WTC11 (cell line): ENCODE measurements at regions not wholly inside any gene's neighbourhood (a gene's known extent, or its start where the extent isn't known, plus 50 kb on each side); places are given as distances from the start of the nearest gene placed in this dataset.

ENCODE experiments used
- ATAC-seq: fragments of 200-7000 bp; cut with Tn5 transposase; 2 replicates; pipeline ENCODE4 v1.10.0; 2021; ENCODE audit warnings: mild to moderate bottlenecking, moderate library complexity
- CTCF ChIA-PET: fragments of 300-600 bp; sonication (Branson Sonifier 250); formaldehyde crosslinking; loops from one replicate; lab custom pipeline; 2021; ENCODE audit warnings: antibody characterized with exemption; lab: Charles Lee
- POLR2A ChIA-PET: fragments of 350-600 bp; sonication (Branson Sonifier 250); formaldehyde crosslinking; loops from one replicate; lab custom pipeline; 2021; ENCODE audit warnings: antibody characterized with exemption; lab: Charles Lee
- DNase-seq: peaks from one replicate; pipeline ENCODE4 v3.0.0; 2021; ENCODE audit warnings: low spot score
- H3K27ac Mint-ChIP-seq: 2 replicates; pipeline ENCODE4 v1.8.0; 2021; ENCODE audit warnings: mixed read lengths
- H3K27me3 Mint-ChIP-seq: 2 replicates; pipeline ENCODE4 v1.8.0; 2021; ENCODE audit warnings: low read depth, mild to moderate bottlenecking, moderate library complexity, mixed read lengths
- H3K36me3 Mint-ChIP-seq: 2 replicates; pipeline ENCODE4 v1.8.0; 2021; ENCODE audit warnings: mixed read lengths
- H3K4me1 Mint-ChIP-seq: 2 replicates; pipeline ENCODE4 v1.8.0; 2022; ENCODE audit warnings: mixed read lengths
- H3K4me3 Mint-ChIP-seq: 2 replicates; pipeline ENCODE4 v1.8.0; 2021; ENCODE audit warnings: mild to moderate bottlenecking, moderate library complexity, mixed read lengths
- H3K9me3 Mint-ChIP-seq: 2 replicates; pipeline ENCODE4 v1.8.0; 2021; ENCODE audit warnings: mixed read lengths
- FOXP1 ChIP-seq: sonication (generic); formaldehyde crosslinking; IDR thresholded peaks from 2 replicates; pipeline ENCODE4 v1.8.0; 2022; ENCODE audit warnings: missing genetic modification reagents, mild to moderate bottlenecking, moderate library complexity, borderline replicate concordance
- GABPB1 ChIP-seq: sonication (generic); formaldehyde crosslinking; IDR thresholded peaks from 2 replicates; pipeline ENCODE4 v1.8.1; 2023; ENCODE audit warnings: mild to moderate bottlenecking, missing genetic modification reagents
- GTF2I ChIP-seq: fragments of 250-450 bp; sonication (Bioruptor Pico); conservative IDR thresholded peaks from 2 replicates; pipeline ENCODE4 v1.4.0; 2021; ENCODE audit warnings: mild to moderate bottlenecking
- MXD4 ChIP-seq: fragments of 250-450 bp; sonication (Bioruptor Pico); IDR thresholded peaks from 2 replicates; pipeline ENCODE4 v1.8.0; 2021; ENCODE audit warnings: mild to moderate bottlenecking, moderate library complexity, borderline replicate concordance
- NFYB ChIP-seq: sonication (generic); formaldehyde crosslinking; conservative IDR thresholded peaks from 2 replicates; pipeline ENCODE4 v1.8.0; 2022; ENCODE audit warnings: low read depth, missing genetic modification reagents
- RELA ChIP-seq: sonication (generic); formaldehyde crosslinking; IDR thresholded peaks from 2 replicates; pipeline ENCODE4 v1.8.1; 2022; ENCODE audit warnings: missing genetic modification reagents, mild to moderate bottlenecking, borderline replicate concordance
- RORB ChIP-seq: fragments of 250-450 bp; sonication (Bioruptor Pico); IDR thresholded peaks from 2 replicates; pipeline ENCODE4 v1.9.0; 2021; ENCODE audit warnings: mild to moderate bottlenecking
- SMAD4 ChIP-seq: sonication (generic); formaldehyde crosslinking; IDR thresholded peaks from 2 replicates; pipeline ENCODE4 v1.8.0; 2022; ENCODE audit warnings: mild to moderate bottlenecking, missing genetic modification reagents
- SOX15 ChIP-seq: fragments of 250-450 bp; sonication (Bioruptor Pico); IDR thresholded peaks from 2 replicates; pipeline ENCODE4 v1.9.0; 2021; ENCODE audit warnings: mild to moderate bottlenecking
- TCF7 ChIP-seq: sonication (generic); formaldehyde crosslinking; IDR thresholded peaks from 2 replicates; pipeline ENCODE4 v1.8.0; 2022; ENCODE audit warnings: mild to moderate bottlenecking, low read depth, missing genetic modification reagents, moderate library complexity
- TEAD4 ChIP-seq: sonication (generic); formaldehyde crosslinking; IDR thresholded peaks from 2 replicates; pipeline ENCODE4 v1.8.0; 2022; ENCODE audit warnings: mild to moderate bottlenecking, missing genetic modification reagents
- ZNF219 ChIP-seq: sonication (generic); formaldehyde crosslinking; IDR thresholded peaks from 2 replicates; pipeline ENCODE4 v1.8.0; 2023; ENCODE audit warnings: missing genetic modification reagents, mild to moderate bottlenecking, borderline replicate concordance
- ZNF232 ChIP-seq: sonication (generic); formaldehyde crosslinking; IDR thresholded peaks from 2 replicates; pipeline ENCODE4 v1.8.0; 2022; ENCODE audit warnings: mild to moderate bottlenecking, missing genetic modification reagents
- ZNF671 ChIP-seq: fragments of 250-450 bp; sonication (Bioruptor Pico); IDR thresholded peaks from 2 replicates; pipeline ENCODE4 v1.8.0; 2021; ENCODE audit warnings: mild to moderate bottlenecking
- TF ChIP-seq, protein P1 (sequence below): sonication (generic); formaldehyde crosslinking; IDR thresholded peaks from 2 replicates; pipeline ENCODE4 v1.8.1; 2023; ENCODE audit warnings: mild to moderate bottlenecking, missing genetic modification reagents, moderate library complexity
- TF ChIP-seq, protein P2 (sequence below): sonication (generic); formaldehyde crosslinking; IDR thresholded peaks from 2 replicates; pipeline ENCODE4 v1.8.1; 2022; ENCODE audit warnings: low read depth, mild to moderate bottlenecking, moderate library complexity, missing genetic modification reagents, borderline replicate concordance
- TF ChIP-seq, protein P3 (sequence below): sonication (generic); formaldehyde crosslinking; conservative IDR thresholded peaks from 2 replicates; pipeline ENCODE4 v1.8.1; 2023; ENCODE audit warnings: mild to moderate bottlenecking, low read depth, missing genetic modification reagents, moderate library complexity
- TF ChIP-seq, protein P4 (sequence below): sonication (generic); formaldehyde crosslinking; IDR thresholded peaks from 2 replicates; pipeline ENCODE4 v1.8.0; 2023; ENCODE audit warnings: mild to moderate bottlenecking, missing genetic modification reagents
- TF ChIP-seq, protein P5 (sequence below): sonication (generic); formaldehyde crosslinking; IDR thresholded peaks from 2 replicates; pipeline ENCODE4 v1.8.0; 2023; ENCODE audit warnings: missing genetic modification reagents
- TF ChIP-seq, protein P6 (sequence below): sonication (generic); formaldehyde crosslinking; IDR thresholded peaks from 2 replicates; pipeline ENCODE4 v1.8.0; 2022; ENCODE audit warnings: mild to moderate bottlenecking, missing genetic modification reagents
- TF ChIP-seq, protein P7 (sequence below): sonication (generic); formaldehyde crosslinking; IDR thresholded peaks from 2 replicates; pipeline ENCODE4 v1.8.1; 2023; ENCODE audit warnings: mild to moderate bottlenecking, missing genetic modification reagents
- TF ChIP-seq, protein P8 (sequence below): fragments of 250-450 bp; sonication (Bioruptor Pico); IDR thresholded peaks from 2 replicates; pipeline ENCODE4 v1.8.0; 2021; ENCODE audit warnings: mild to moderate bottlenecking
- TF ChIP-seq, protein P9 (sequence below): sonication (generic); formaldehyde crosslinking; IDR thresholded peaks from 2 replicates; pipeline ENCODE4 v1.8.1; 2023; ENCODE audit warnings: mild to moderate bottlenecking, moderate library complexity, missing genetic modification reagents

DNA sequence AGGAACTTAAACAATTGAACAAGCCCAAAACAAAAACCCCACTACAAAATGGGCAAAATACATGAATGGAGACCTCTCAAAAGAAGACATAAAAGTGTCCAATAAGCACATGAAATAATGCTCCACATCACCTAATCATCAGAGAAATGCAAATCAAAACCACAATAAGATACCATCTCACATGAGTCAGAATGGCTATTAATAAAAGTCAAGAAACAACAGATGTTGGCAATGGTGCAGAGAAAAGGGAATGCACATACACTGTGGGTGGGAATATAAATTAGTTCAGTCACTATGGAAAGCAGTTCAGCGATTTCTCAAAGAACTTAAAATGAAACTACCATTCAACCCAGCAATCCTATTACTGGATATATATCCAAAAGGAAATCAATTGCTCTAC lies 337.4 kb upstream of the GRIA1 start:
- TF ChIP-seq ZNF232 (CRISPR knock-in tag) (no peak), FOXP1 (no peak), NFYB (no peak), GABPB1 (CRISPR knock-in tag) (no peak), RORB (CRISPR knock-in tag) (no peak), GTF2I (CRISPR knock-in tag) (no peak), MXD4 (CRISPR knock-in tag) (no peak), RELA (CRISPR knock-in tag) (no peak), TCF7 (no peak), SMAD4 (no peak)
- TF ChIP-seq, protein P1, sequence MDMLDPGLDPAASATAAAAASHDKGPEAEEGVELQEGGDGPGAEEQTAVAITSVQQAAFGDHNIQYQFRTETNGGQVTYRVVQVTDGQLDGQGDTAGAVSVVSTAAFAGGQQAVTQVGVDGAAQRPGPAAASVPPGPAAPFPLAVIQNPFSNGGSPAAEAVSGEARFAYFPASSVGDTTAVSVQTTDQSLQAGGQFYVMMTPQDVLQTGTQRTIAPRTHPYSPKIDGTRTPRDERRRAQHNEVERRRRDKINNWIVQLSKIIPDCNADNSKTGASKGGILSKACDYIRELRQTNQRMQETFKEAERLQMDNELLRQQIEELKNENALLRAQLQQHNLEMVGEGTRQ (CRISPR knock-in tag): no peak
- TF ChIP-seq, protein P2, sequence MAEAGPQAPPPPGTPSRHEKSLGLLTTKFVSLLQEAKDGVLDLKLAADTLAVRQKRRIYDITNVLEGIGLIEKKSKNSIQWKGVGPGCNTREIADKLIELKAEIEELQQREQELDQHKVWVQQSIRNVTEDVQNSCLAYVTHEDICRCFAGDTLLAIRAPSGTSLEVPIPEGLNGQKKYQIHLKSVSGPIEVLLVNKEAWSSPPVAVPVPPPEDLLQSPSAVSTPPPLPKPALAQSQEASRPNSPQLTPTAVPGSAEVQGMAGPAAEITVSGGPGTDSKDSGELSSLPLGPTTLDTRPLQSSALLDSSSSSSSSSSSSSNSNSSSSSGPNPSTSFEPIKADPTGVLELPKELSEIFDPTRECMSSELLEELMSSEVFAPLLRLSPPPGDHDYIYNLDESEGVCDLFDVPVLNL (CRISPR knock-in tag): no peak
- TF ChIP-seq, protein P3, sequence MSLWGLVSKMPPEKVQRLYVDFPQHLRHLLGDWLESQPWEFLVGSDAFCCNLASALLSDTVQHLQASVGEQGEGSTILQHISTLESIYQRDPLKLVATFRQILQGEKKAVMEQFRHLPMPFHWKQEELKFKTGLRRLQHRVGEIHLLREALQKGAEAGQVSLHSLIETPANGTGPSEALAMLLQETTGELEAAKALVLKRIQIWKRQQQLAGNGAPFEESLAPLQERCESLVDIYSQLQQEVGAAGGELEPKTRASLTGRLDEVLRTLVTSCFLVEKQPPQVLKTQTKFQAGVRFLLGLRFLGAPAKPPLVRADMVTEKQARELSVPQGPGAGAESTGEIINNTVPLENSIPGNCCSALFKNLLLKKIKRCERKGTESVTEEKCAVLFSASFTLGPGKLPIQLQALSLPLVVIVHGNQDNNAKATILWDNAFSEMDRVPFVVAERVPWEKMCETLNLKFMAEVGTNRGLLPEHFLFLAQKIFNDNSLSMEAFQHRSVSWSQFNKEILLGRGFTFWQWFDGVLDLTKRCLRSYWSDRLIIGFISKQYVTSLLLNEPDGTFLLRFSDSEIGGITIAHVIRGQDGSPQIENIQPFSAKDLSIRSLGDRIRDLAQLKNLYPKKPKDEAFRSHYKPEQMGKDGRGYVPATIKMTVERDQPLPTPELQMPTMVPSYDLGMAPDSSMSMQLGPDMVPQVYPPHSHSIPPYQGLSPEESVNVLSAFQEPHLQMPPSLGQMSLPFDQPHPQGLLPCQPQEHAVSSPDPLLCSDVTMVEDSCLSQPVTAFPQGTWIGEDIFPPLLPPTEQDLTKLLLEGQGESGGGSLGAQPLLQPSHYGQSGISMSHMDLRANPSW (CRISPR knock-in tag): no peak
- TF ChIP-seq, protein P4, sequence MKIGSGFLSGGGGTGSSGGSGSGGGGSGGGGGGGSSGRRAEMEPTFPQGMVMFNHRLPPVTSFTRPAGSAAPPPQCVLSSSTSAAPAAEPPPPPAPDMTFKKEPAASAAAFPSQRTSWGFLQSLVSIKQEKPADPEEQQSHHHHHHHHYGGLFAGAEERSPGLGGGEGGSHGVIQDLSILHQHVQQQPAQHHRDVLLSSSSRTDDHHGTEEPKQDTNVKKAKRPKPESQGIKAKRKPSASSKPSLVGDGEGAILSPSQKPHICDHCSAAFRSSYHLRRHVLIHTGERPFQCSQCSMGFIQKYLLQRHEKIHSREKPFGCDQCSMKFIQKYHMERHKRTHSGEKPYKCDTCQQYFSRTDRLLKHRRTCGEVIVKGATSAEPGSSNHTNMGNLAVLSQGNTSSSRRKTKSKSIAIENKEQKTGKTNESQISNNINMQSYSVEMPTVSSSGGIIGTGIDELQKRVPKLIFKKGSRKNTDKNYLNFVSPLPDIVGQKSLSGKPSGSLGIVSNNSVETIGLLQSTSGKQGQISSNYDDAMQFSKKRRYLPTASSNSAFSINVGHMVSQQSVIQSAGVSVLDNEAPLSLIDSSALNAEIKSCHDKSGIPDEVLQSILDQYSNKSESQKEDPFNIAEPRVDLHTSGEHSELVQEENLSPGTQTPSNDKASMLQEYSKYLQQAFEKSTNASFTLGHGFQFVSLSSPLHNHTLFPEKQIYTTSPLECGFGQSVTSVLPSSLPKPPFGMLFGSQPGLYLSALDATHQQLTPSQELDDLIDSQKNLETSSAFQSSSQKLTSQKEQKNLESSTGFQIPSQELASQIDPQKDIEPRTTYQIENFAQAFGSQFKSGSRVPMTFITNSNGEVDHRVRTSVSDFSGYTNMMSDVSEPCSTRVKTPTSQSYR: no peak
- TF ChIP-seq, protein P5, sequence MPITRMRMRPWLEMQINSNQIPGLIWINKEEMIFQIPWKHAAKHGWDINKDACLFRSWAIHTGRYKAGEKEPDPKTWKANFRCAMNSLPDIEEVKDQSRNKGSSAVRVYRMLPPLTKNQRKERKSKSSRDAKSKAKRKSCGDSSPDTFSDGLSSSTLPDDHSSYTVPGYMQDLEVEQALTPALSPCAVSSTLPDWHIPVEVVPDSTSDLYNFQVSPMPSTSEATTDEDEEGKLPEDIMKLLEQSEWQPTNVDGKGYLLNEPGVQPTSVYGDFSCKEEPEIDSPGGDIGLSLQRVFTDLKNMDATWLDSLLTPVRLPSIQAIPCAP: no peak
- TF ChIP-seq, protein P6, sequence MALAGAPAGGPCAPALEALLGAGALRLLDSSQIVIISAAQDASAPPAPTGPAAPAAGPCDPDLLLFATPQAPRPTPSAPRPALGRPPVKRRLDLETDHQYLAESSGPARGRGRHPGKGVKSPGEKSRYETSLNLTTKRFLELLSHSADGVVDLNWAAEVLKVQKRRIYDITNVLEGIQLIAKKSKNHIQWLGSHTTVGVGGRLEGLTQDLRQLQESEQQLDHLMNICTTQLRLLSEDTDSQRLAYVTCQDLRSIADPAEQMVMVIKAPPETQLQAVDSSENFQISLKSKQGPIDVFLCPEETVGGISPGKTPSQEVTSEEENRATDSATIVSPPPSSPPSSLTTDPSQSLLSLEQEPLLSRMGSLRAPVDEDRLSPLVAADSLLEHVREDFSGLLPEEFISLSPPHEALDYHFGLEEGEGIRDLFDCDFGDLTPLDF (CRISPR knock-in tag): no peak
- peaks cover 12% of the 10 kb centered on the region for H3K9me3 Mint-ChIP-seq
- POLR2A ChIA-PET: no interaction called here
- no peaks in the 10 kb centered on the region for H3K36me3 Mint-ChIP-seq
- DNase-seq: no peak
- CTCF ChIA-PET: no interaction called here
- H3K27ac Mint-ChIP-seq: no peak overlapping the region
- H3K4me1 Mint-ChIP-seq: peaks cover 5% of the 10 kb centered on the region; the same call in 1 of the 2 replicates
- no peak overlapping the region for H3K4me3 Mint-ChIP-seq
- no peaks in the 10 kb centered on the region; the same call in 1 of the 2 replicates for H3K27me3 Mint-ChIP-seq
- ATAC-seq: no peak

DNA sequence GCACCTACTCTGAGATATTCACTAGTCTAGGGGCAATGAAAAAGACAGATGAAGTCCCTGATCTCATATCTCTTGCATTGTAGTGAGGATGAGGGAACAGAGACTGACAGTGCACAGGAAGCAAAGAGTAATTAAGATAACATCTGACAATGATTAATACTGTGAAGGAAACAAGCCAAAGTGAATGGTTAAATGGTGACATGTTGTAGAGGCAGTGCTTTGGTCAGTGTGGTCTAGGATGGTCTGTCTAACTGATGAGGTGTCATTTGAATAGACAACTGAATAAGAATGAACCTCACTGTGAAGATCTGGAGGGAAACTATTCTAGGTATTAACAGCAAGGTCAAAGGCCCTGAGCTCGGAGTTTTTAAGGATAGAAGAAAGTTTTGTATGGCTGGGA lies 333.3 kb upstream of the GRIA1 start:
- ATAC-seq (no peak), DNase-seq (no peak)
- POLR2A ChIA-PET: no interaction called here
- Mint-ChIP-seq H3K4me3 (no peak overlapping the region), H3K4me1 (peaks cover 14% of the 10 kb centered on the region), H3K27me3 (no peaks in the 10 kb centered on the region), H3K27ac (no peak overlapping the region), H3K36me3 (no peaks in the 10 kb centered on the region), H3K9me3 (peaks cover 12% of the 10 kb centered on the region)
- CTCF ChIA-PET: no interaction called here
- TF ChIP-seq ZNF219 (no peak), TEAD4 (CRISPR knock-in tag) (no peak), SOX15 (CRISPR knock-in tag) (no peak), ZNF671 (no peak), FOXP1 (no peak), MXD4 (CRISPR knock-in tag) (no peak)
- TF ChIP-seq, protein P7, sequence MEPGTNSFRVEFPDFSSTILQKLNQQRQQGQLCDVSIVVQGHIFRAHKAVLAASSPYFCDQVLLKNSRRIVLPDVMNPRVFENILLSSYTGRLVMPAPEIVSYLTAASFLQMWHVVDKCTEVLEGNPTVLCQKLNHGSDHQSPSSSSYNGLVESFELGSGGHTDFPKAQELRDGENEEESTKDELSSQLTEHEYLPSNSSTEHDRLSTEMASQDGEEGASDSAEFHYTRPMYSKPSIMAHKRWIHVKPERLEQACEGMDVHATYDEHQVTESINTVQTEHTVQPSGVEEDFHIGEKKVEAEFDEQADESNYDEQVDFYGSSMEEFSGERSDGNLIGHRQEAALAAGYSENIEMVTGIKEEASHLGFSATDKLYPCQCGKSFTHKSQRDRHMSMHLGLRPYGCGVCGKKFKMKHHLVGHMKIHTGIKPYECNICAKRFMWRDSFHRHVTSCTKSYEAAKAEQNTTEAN: no peak
- TF ChIP-seq, protein P8, sequence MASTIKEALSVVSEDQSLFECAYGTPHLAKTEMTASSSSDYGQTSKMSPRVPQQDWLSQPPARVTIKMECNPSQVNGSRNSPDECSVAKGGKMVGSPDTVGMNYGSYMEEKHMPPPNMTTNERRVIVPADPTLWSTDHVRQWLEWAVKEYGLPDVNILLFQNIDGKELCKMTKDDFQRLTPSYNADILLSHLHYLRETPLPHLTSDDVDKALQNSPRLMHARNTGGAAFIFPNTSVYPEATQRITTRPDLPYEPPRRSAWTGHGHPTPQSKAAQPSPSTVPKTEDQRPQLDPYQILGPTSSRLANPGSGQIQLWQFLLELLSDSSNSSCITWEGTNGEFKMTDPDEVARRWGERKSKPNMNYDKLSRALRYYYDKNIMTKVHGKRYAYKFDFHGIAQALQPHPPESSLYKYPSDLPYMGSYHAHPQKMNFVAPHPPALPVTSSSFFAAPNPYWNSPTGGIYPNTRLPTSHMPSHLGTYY (CRISPR knock-in tag): no peak
- TF ChIP-seq, protein P9, sequence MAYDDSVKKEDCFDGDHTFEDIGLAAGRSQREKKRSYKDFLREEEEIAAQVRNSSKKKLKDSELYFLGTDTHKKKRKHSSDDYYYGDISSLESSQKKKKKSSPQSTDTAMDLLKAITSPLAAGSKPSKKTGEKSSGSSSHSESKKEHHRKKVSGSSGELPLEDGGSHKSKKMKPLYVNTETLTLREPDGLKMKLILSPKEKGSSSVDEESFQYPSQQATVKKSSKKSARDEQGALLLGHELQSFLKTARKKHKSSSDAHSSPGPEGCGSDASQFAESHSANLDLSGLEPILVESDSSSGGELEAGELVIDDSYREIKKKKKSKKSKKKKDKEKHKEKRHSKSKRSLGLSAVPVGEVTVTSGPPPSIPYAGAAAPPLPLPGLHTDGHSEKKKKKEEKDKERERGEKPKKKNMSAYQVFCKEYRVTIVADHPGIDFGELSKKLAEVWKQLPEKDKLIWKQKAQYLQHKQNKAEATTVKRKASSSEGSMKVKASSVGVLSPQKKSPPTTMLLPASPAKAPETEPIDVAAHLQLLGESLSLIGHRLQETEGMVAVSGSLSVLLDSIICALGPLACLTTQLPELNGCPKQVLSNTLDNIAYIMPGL (CRISPR knock-in tag): no peak
